ENCODE measurements at regions not wholly inside any gene's neighbourhood (a gene's known extent, or its start where the extent isn't known, plus 50 kb on each side); places are given as distances from the start of the nearest gene placed in this dataset.

- no peak for TF ChIP-seq CTCF (conservative IDR thresholded peaks at IDR 0.05 in 1 of 2, IDR thresholded peaks at IDR 0.05 in 1 of 2; ENCODE audit: low read depth in 1 of 2, low read length in 2 of 2)
- no peak for TF ChIP-seq EZH2 (IDR thresholded peaks at IDR 0.05; ENCODE audit: low read length, missing control alignments)
These were observed 200.7 kb upstream of the GRIK3 start for GRCh38 chr1:37234941-37235418.

Measured in fibroblast of lung (primary cell).